HG02571 (cell line): ENCODE measurements at regions not wholly inside any gene's neighbourhood (a gene's known extent, or its start where the extent isn't known, plus 50 kb on each side); places are given as distances from the start of the nearest gene placed in this dataset.

Experiments used
- ATAC-seq: cut with Tn5 transposase; IDR thresholded peaks from one replicate; pipeline ENCODE4 v1.9.1; 2021; ENCODE audit warnings: mild to moderate bottlenecking, moderate library complexity; ENCODE audit not compliant: unreplicated experiment

DNA sequence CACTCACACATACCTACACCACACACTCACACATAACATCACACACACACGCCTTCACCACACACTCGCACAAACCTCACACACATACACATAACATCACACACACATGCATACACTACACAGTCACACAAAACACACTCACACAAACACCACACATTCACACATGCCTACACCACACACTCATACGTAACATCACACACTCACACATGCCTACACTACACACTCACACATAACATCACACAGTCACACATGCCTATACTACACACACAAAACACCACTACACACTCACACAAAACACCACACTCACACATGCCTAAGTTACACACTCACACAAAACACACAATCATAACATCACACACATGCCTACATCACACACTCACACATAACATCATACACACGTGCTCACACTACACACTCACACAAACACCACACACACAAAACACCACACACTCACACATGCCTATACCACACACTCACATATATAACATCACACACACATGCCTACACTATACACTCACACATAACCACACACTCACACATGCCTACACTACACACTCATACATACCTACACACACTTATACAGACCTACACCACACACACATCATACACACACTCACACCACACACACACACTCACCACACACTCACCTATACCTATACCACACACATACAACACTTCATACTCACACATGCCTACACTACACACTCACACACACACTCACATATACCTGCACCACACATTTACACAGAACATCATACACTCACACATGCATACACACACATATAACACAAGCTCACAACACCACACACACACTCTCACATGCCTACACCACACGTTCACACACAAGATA is 383.5 kb downstream of the C6orf118 start:
- no peak for ATAC-seq

DNA sequence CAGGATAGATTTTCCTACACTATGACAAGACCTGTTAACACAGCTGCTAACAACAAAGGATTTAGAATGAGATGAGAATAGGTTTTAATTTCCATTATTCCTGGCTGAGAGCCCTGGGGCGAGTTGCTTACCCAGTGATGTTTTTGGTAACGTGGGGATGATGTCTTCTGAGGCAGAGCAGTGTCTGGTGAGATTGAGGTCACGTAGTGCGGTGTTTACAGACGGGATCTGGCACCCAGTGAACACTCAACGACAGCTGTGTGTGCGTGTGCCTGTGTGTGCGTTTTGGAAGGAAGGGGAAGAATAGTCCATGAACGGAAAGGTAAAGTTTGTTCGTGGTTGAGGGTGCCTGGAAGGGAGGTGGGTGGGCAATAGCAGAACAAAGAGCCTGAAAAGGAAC is 384.7 kb downstream of the C6orf118 start:
- no peak for ATAC-seq

DNA sequence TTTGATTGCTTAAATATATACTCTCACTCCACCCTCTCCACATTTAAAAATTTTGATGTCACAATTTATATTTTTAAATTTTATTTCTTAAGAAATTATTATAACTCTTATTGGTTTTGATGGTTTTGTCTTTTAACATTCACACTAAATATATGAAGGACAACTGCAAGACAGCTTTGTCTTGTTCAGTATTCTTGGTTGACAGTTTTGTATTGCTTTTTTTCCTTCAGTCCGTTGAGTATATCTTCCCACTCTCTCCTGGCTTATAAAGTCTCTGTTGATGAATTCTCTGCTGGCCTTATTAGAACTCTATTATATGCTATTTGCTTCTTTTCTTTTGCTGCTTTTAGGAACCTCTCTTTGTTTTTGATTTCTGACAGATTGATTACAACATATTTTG is 392.2 kb downstream of the C6orf118 start:
- no peak for ATAC-seq

DNA sequence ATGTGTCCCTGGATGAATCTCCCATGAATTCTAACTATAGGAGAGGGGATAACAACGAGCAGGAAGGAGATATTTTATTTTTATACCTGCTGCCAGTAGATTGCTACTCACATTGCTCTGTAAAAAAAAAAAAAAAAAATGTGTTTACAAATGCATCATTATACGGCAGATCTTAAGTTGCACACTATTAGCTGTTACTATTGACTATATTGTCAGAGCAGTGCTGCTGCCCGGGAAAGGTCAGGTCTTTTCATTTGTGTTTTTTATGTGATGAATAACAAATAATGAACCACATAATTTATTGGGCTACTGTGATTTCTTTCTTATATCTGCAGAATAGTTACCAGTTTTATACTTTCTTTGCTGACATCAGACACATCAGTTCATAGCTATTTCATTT is 393.3 kb downstream of the C6orf118 start:
- ATAC-seq: no peak

DNA sequence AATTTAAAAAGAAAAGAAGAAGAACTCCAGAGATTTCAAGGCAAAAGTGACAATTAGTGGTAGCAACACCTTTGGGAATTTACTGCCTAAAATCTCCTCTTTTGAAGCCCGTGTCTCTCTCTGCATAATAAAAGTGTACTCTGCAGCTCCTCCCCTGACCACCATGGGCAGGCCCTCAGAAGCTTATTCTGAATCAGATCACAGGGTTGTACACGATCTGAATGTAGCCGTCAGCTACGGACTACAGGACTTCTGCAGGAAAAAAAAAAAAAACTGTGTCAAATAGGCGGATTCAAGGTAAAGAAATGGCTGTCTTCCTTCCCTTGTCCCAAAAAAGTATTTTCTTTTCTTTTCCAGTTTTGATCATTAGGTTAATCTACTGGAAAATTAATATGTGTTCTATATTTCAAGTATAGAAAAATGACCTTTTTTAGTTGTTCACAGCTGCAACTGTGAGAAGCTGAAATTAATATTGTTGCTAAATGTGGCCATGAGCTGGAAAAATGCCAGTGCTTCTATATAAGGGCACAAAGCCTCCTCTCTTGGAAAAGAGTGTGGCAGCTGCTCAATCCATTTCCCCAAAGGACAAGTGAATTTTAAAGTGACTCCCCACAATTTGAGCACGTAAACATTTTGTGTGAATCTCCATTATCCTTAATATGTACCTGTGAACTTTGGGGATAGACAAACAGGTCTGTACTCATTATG is 397.4 kb downstream of the C6orf118 start:
- no peak for ATAC-seq

DNA sequence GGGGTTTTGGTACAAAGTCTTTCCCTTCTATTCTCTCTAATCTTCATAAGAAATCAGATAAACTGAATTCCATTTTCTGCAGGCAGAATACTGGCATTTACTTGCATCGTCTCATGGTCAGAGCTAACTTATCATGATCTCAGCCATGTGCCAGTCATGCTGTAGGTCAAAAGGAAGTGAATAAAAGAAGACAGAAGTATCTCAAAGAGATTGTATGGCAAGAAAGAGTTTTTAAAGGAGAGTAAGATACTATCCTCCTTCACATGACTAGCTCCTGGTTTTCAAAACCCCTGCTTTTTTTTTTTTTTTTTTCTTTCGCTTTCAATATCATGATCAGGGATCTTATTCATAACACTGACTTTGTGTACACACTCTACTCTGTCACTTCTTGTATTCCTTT is 398.3 kb downstream of the C6orf118 start:
- no peak for ATAC-seq

DNA sequence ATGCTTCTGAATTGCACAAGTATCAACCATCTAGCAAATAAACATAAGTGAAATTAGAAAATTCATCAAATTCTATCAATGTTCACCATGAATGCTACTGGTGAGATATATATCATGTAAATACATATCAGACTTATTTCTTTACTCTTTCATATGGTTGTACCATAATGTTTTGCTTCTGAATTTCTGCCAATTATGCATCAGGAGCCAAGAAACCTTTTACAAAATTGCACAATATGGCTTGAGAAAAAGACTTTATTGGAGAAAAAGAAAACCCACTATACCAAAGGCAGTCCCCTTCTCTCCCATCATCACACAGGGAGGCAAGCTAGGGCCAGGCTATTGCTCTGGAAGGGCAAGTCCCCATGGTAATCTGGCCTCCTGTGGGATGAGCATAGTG is 402.6 kb downstream of the C6orf118 start:
- no peak for ATAC-seq

DNA sequence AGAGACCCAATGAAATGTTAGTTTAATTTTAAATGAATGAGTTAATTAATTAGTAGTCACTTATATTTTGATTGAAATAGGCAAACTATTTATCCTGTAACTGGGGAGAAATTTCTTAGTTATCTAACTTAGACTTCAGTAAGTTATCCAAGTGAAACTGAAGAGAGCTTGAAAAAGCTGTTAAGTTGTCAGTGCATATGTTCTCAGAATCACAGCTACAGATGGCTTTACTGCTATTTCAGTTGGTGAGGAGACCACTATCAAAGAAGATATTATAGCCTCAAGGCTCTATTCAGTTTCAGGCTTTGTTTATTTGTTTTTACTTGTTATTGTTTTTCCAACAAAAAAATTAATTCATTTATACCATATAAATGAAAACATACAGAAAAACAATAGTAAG is 404.1 kb downstream of the C6orf118 start:
- no peak for ATAC-seq

DNA sequence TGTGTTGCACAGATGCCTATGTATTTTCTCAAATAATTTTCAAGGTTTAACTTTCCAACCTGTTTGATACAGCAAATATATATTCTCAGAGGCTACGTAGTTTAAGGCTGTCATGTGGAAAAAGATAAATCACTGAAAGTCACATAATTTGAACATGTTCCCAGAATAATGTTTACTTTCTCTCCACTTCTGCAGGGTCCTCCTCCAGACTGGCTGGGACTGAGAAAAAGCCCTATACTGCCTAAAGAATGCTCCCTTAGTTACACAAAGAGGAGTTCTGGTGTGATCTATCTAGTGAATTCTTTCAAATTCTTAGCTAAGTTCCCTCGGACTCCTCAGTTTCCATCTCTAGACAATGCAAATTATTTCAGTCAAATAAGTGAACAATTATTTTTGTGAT is 411.0 kb downstream of the C6orf118 start:
- no peak for ATAC-seq

DNA sequence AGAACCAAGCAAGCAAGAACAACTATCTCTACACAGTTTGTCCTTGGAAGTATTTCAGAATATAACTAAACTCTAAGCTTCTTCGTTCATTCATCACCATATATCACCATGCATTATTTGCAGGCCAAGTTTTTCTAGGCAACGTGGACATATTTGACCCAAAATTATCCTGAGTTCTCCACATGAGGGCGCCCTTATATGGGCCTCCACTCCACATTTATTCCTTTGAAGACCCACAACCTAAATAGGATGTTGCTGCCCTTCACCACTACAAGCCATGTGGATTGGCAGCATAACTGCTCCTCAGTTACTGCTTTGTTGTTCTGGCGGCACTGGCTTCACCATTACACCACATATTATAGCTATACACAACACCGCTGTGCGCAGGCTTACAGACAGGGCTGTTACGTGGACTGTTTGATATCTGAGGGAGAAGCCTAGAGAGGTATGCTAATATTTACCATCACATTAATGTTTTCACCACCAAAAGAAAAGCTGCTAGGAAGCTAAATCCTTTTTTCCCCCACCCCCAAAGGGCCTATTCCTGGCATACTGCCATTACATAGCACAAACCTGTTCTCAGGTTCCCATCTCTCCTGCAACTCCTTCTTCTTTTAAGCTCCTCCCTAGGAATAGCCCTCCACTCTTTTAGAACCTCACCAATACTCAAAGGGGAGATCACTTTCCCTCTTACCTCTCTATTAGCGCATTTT is 411.7 kb downstream of the C6orf118 start:
- ATAC-seq: no peak

DNA sequence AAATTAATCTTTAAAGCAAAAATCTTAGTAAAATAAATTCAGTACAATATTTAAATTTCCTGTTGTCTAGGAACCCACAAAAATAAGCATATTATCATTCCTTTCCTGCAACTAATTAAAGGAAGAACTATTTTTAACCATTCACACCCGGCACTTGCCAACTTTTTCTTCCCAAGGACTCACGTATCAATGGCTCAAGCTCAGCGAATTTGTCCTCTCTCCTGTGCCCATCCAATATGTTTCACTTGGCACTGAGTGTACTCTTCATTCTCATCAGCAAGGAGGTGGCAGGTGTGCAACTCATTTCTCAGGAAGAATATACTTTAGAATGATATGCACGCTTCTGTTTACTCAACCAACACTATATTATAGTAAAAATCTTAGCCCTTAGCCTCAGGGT is 419.4 kb downstream of the C6orf118 start:
- no peak for ATAC-seq

DNA sequence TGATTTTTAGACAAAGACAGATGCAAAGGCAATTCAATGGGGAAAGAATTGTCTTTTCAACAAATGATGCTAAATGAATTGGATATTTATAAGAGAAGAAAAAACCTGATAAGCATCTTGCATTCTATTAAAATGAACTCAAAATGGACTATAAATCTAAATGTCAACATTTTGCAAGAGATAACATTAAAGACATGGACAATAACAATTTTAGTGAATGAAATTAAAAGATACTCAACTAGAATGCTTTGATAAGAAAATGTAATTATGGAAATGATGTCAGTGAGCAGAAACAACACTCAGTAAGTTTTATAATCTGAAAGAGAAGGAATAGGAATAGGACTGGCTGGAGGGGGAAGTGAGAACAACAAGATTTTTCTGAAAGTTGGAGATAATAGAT is 421.7 kb downstream of the C6orf118 start:
- no peak for ATAC-seq

DNA sequence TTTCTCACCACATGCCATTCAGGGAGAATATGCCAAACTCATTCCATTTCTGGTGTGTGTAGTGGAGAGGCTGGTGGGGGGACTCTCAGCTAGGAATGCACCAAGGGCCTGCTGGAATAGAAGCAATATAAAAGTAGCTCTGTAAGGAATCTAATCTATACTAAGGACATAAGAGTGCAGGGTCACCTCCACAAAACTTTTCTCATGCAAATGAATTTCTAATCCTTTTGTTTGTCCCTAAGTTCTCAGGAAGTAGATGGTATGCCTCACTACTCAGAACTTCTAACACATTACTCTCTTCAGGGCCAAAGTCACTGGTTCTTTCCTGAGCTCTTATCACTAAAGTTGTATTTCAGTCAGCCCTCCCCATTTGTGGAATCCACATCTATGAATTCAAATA is 427.2 kb downstream of the C6orf118 start:
- no peak for ATAC-seq

DNA sequence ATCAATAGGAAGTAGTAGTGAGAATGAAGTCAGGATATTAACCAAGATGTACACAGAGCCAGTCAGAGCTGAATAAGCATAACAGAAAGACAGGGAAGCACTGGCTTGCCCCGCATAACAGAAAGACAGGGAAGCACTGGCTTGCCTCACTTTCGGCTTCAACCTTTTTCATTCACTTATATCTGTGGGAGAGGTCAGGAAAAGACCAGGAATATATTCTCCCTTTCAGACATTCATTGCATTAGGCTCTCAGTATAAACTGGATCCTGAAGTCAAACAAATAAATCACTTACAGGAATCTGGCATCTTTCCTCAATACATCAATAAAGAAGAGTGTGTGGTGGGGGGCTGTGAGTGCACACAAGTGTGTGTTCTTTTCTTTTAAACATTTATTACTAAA is 437.6 kb downstream of the C6orf118 start:
- no peak for ATAC-seq

DNA sequence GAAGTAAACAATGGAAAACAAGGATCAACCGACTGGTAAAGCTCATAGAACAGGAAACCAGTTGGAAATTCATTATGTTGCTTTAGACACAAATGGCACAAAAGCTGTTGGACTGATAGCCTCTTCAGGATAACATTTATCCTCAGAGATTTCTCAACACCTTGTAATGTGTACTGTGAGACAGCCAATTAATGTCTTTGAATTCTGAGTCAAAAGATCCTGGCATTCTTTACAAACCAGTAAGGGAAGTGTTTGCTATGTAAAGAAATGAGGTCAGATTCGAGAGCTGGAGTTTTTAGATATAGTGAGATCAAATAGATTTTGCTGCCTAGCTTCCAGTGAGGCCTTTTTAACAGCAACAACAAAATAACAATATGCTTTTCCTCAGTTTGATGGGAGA is 439.2 kb downstream of the C6orf118 start:
- ATAC-seq: no peak

DNA sequence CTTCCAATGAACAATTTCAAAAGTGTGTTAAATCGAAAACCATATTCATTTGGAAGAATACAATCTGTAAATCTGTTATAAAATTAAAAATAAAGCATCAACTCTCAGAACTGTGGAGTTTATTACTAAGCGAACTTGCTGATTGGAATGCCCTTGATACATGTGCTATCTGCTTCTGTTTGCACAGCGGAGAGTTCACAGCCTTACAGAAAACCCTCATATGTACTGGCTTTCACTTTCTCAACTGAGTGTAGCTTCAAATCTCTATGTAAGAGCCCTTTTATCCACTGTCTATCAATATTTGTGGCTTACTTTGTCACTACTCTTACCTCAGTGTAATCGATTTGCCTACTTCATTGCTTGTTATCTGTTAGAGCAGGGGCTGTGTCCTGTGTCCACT is 447.4 kb downstream of the C6orf118 start:
- ATAC-seq: no peak

DNA sequence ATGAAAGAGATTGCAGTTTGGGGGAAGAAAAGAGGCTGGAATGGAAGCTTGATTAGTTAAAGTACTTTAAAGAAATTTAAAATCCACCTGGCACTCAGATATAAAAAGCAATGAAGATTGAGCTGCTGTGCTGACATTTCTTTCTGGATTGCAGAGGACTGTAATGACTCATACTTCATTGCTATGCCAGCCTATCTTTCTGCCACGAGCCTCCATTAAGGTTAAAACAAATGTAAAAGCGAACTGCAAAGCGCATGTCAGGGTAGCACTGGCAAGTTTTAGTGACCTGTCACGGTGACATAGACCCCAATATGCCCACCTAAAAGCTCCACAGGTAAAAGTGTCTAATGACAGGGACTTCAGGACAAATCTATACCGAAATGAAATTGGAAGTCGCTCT is 449.6 kb downstream of the C6orf118 start:
- ATAC-seq: no peak

DNA sequence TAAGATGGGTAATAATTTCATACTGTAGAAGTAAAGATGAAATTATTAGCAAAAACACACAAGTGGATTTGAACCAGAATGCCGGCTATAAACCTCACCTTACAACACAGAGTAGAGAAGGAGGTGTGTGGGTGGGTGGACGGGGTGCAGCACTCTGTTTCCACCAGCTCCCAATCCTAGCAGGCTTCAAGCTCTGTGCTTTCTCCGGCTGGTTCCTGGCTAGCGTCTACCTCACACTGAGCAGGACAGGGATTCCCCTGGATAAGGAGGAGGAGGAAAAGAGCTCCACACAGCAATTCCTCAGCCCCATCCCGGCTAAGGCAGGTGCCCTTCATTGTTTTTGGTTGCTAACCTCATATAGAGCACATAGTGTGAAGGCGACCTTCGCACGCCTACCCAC is 453.3 kb downstream of the C6orf118 start:
- no peak for ATAC-seq

DNA sequence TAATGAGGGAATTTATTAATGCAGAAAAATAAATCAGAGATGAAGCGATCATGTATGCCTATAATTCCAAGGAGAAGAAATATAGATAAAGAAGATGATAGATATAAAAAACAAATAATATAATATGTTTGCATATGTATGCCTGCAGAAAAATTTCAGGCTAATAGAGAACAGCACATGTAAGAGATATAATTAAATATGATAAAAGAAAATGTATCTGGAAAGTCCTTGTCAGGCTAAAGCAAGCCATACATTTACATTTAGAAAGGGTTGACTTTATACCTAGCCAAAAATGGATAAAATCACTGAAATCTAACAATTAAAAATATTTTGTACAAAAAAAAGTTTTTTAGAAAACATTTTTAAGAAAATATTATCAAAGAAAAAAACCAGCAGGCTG is 454.1 kb downstream of the C6orf118 start:
- ATAC-seq: no peak

DNA sequence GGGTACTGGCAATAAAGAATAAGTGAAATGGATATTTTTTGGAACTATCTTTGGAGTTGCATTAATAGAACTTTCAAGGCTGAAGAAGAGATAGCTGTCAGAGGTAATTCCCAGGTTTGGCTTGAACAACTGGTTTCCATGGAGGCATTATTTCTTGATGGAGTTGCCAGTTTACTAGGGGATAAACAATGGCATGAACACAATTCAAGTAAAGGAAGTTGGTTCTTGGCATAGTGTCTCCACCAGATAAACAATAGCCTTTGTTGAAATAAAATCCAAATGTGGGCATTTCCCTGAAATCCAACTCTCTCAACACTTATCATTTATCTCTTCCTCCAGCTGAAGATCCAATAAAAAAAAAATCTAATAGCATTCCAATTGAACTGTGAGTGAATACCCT is 454.9 kb downstream of the C6orf118 start:
- ATAC-seq: no peak

DNA sequence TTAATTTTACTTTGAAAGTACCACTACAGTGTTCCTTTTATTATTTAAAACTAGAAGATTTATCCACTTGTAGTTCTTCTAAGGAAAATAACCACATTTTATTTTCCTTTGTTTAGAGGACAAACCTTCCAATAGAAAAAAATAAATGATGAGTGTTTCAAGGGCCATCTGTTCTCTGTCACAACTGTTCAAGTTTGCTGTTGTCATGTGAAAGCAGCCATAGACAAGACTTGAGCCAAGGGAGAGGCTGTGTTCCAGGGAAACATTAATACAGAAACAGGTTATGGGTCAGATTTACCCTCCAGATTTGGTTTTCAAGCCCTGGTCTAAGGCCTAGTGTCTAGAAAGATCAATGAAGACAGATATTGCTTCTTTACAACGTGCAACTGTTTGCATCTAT is 463.6 kb downstream of the C6orf118 start:
- ATAC-seq: no peak

DNA sequence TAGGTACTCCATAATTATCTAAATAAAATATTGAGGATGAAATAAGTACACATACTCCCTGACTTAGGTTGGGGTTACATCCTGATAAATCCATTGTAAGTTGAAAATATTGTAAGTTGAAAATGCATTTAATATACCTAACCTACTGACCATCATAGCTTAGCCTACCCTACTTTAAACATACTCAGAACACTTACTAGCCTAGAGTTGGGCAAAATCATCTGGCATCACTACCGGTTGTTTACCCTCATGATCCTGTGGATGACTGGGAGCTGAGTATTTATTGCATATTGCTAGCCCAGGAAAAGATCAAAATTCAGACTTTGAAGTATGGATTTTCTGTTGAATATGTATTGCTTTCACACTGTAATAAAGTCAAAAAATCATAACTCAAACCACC is 467.3 kb downstream of the C6orf118 start:
- no peak for ATAC-seq
